Spleen (tissue), 7 donors: ENCODE measurements at regions not wholly inside any gene's neighbourhood (a gene's known extent, or its start where the extent isn't known, plus 50 kb on each side); places are given as distances from the start of the nearest gene placed in this dataset.

Experiments used
- CTCF ChIP-seq, 11 experiments: fragments of 200-600 bp in 7 of 11; fragments of 450-650 bp in 4 of 11; sonication (generic) in 4 of 11; IDR thresholded peaks in 8 of 11; conservative IDR thresholded peaks in 3 of 11; 1 replicate in 7 of 11; 2 replicates in 4 of 11; pipeline versions ENCODE4 v1.4.0 to v1.8.0; 2016 to 2021; ENCODE audit warnings: antibody characterized with exemption in 11 of 11, inconsistent platforms in 4 of 11, mild to moderate bottlenecking in 1 of 11
- POLR2AphosphoS5 ChIP-seq, 3 donors: sonication (generic); formaldehyde crosslinking; IDR thresholded peaks; one replicate each; pipeline ENCODE4 v1.5.1; 2017; ENCODE audit warnings: antibody characterized with exemption in 3 of 3
- donor health status: DM: no; HTN: no; CAD: no; lungs with moderate emphysema.
- donor health status: DM: no; HTN: no; CAD: no.
- donor health status: DM: no; HTN: no; CAD: no.

DNA sequence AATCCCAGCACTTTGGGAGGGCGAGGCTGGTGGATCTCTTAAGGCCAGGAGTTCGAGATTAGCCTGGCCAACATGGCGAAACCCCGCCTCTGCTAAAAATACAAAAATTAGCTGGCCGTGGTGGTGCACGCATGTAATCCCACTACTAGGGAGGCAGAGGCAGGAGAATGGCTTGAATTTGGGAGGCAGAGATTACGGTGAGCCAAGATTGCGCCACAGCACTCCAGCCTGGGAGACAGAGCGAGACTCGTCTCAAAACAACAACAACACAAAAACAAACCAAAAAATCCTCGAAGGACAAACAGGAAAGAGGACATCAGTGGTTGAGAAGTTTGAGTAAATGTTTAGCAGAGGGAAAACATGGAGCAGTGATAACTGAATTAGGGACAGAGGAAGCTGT lies 52.3 kb upstream of the FAM3C start:
- TF ChIP-seq POLR2AphosphoS5 (IDR thresholded peaks at IDR 0.05) (no peak), CTCF (IDR thresholded peaks at IDR 0.05 in 8 of 11, conservative IDR thresholded peaks at IDR 0.05 in 3 of 11) (no peak)
